HCT116 (cell line): ENCODE measurements at regions not wholly inside any gene's neighbourhood (a gene's known extent, or its start where the extent isn't known, plus 50 kb on each side); places are given as distances from the start of the nearest gene placed in this dataset.

Experiments
- ATAC-seq: fragments of 200-7000 bp; cut with Tn5 transposase; 2 replicates; pipeline ENCODE4 v1.9.1; 2020; ENCODE audit warnings: mild to moderate bottlenecking, moderate library complexity
- BruUV-seq: library from RNA; stranded (reverse); fragments of 400-500 nt; replicated peaks from 2 replicates; lab custom pipeline; 2021; lab: Mats Ljungman, UMichigan
- CTCF ChIA-PET: fragments of 300-600 bp; sonication (Branson Sonifier 250); formaldehyde crosslinking; loops from one replicate; lab custom pipeline; 2021; ENCODE audit warnings: antibody characterized with exemption; lab: Charles Lee
- POLR2A ChIA-PET: fragments of 300-600, 350-600 bp; sonication (Branson Sonifier 250); formaldehyde crosslinking; loops from one replicate; lab custom pipeline; 2021; ENCODE audit warnings: antibody characterized with exemption; lab: Charles Lee
- RAD21 ChIA-PET, 2 experiments: fragments of 300-600 bp; sonication (Branson Sonifier 250); formaldehyde crosslinking; loops; one replicate each; lab custom pipeline; 2023; ENCODE audit warnings: low total read pairs in 2 of 2; ENCODE audit not compliant: uncharacterized antibody in 2 of 2, unreplicated experiment in 2 of 2, low non-redundant PET in 1 of 2; lab: Charles Lee
- DNase-seq: peaks from one replicate; pipeline ENCODE4 v3.0.0-alpha.2; 2010; ENCODE audit warnings: low read depth, low spot score
- H2AFZ ChIP-seq: fragments of 200-600 bp; shearing (Covaris generic), sonication (generic); 2 replicates; pipeline ENCODE4 v1.6.1; 2017; ENCODE audit warnings: low read depth, mixed run types, mixed read lengths, antibody characterized with exemption, low read length; ENCODE audit not compliant: poor library complexity, severe bottlenecking
- H3K27ac ChIP-seq: 2 replicates; pipeline ENCODE4 v1.5.1; 2012; ENCODE audit warnings: low read depth, low read length
- H3K27me3 ChIP-seq: fragments of 200-600 bp; sonication (generic); 2 replicates; pipeline ENCODE4 v1.6.1; 2016; ENCODE audit warnings: mixed run types, low read length, mixed read lengths; ENCODE audit not compliant: insufficient read depth
- H3K36me3 ChIP-seq, 2 experiments: fragments of 200-500 bp in 1 of 2; fragments of 200-600 bp in 1 of 2; sonication (Bioruptor generic) in 1 of 2; sonication (generic) in 1 of 2; 2 replicates each; pipeline versions ENCODE4 v1.5.1 to v1.6.1; 2014 to 2016; ENCODE audit warnings: low read length in 2 of 2, inconsistent platforms in 1 of 2, mixed read lengths in 1 of 2, mixed run types in 1 of 2; ENCODE audit not compliant: insufficient read depth in 2 of 2, control insufficient read depth in 1 of 2
- H3K4me1 ChIP-seq, 2 experiments: fragments of 200-600 bp in 1 of 2; sonication (generic) in 1 of 2; 2 replicates each; pipeline versions ENCODE4 v1.5.1 to v1.6.1; 2012 to 2017; ENCODE audit warnings: low read length in 2 of 2, inconsistent platforms in 1 of 2, mild to moderate bottlenecking in 1 of 2, mixed read lengths in 1 of 2, mixed run types in 1 of 2, moderate library complexity in 1 of 2; ENCODE audit not compliant: insufficient read depth in 2 of 2, control insufficient read depth in 1 of 2
- H3K4me2 ChIP-seq: fragments of 200-600 bp; sonication (generic); 2 replicates; pipeline ENCODE4 v1.6.1; 2017; ENCODE audit warnings: mixed run types, low read length, mixed read lengths
- H3K4me3 ChIP-seq, 2 experiments: fragments of 200-600 bp in 1 of 2; sonication (generic) in 1 of 2; replicated peaks in 1 of 2; 2 replicates each; pipeline ENCODE4 v1.5.1; 2011 to 2016; ENCODE audit warnings: low read length in 2 of 2, control low read depth in 1 of 2, low read depth in 1 of 2, mild to moderate bottlenecking in 1 of 2, mixed read lengths in 1 of 2, mixed run types in 1 of 2
- H3K79me2 ChIP-seq: fragments of 200-600 bp; sonication (generic); 2 replicates; pipeline ENCODE4 v1.6.1; 2017; ENCODE audit warnings: mild to moderate bottlenecking, mixed run types, low read length, moderate library complexity, mixed read lengths; ENCODE audit not compliant: insufficient read depth
- H3K9ac ChIP-seq: fragments of 200-600 bp; sonication (generic); 2 replicates; pipeline ENCODE4 v1.6.1; 2016; ENCODE audit warnings: low read length, mixed read lengths
- H3K9me2 ChIP-seq: fragments of 200-600 bp; sonication (generic), shearing (Covaris generic); 2 replicates; pipeline ENCODE4 v1.6.1; 2017; ENCODE audit warnings: mixed run types, mild to moderate bottlenecking, moderate library complexity; ENCODE audit not compliant: insufficient read depth
- H3K9me3 ChIP-seq, 2 experiments: fragments of 200-500 bp in 1 of 2; fragments of 200-600 bp in 1 of 2; sonication (Bioruptor generic) in 1 of 2; sonication (generic) in 1 of 2; 2 replicates each; pipeline ENCODE4 v1.6.1; 2014 to 2017; ENCODE audit warnings: low read length in 2 of 2, mixed read lengths in 2 of 2, inconsistent platforms in 1 of 2, low read depth in 1 of 2, mild to moderate bottlenecking in 1 of 2, mixed run types in 1 of 2, moderate library complexity in 1 of 2; ENCODE audit not compliant: control insufficient read depth in 1 of 2, insufficient read depth in 1 of 2
- H4K20me1 ChIP-seq: fragments of 200-600 bp; sonication (generic), shearing (Covaris generic); 2 replicates; pipeline ENCODE4 v1.6.1; 2017; ENCODE audit warnings: mixed run types, mild to moderate bottlenecking, moderate library complexity; ENCODE audit not compliant: insufficient read depth
- ATF3 ChIP-seq: IDR thresholded peaks from 2 replicates; pipeline ENCODE4 v1.6.1; 2012
- CEBPB ChIP-seq: IDR thresholded peaks from 2 replicates; pipeline ENCODE4 v1.6.1; 2012; ENCODE audit warnings: low read depth
- CTCF ChIP-seq, 3 experiments: fragments of 200-600 bp in 1 of 3; sonication (generic) in 1 of 3; IDR thresholded peaks in 2 of 3; conservative IDR thresholded peaks in 1 of 3; 2 replicates each; pipeline ENCODE4 v1.5.1; 2012 to 2017; ENCODE audit warnings: low read depth in 2 of 3, low read length in 2 of 3, antibody characterized with exemption in 1 of 3, borderline replicate concordance in 1 of 3, control low read depth in 1 of 3, mild to moderate bottlenecking in 1 of 3, mixed read lengths in 1 of 3, mixed run types in 1 of 3, moderate library complexity in 1 of 3; ENCODE audit not compliant: insufficient read depth in 1 of 3
- FOSL1 ChIP-seq: IDR thresholded peaks from 2 replicates; pipeline ENCODE4 v1.6.1; 2012; ENCODE audit warnings: low read depth
- MAX ChIP-seq: IDR thresholded peaks from 2 replicates; pipeline ENCODE4 v1.6.1; 2012
- POLR2AphosphoS5 ChIP-seq: IDR thresholded peaks from 2 replicates; pipeline ENCODE4 v1.6.1; 2011; ENCODE audit warnings: mild to moderate bottlenecking, low read depth, low read length, moderate library complexity
- SP1 ChIP-seq: IDR thresholded peaks from 2 replicates; pipeline ENCODE4 v1.6.1; 2012; ENCODE audit warnings: low read depth
- TCF7L2 ChIP-seq: IDR thresholded peaks from 2 replicates; pipeline ENCODE4 v1.7.0; 2011; ENCODE audit warnings: borderline replicate concordance, inconsistent platforms; ENCODE audit not compliant: insufficient read depth, insufficient read length; ENCODE audit errors: extremely low read depth
- ZBTB33 ChIP-seq: IDR thresholded peaks from 2 replicates; pipeline ENCODE4 v1.6.1; 2011; ENCODE audit warnings: mild to moderate bottlenecking, low read length, moderate library complexity; ENCODE audit not compliant: insufficient replicate concordance; ENCODE audit errors: extremely low read depth
- ZNF274 ChIP-seq: fragments of 200-500 bp; sonication (Bioruptor generic); IDR thresholded peaks from 2 replicates; pipeline ENCODE4 v1.6.1; 2014; ENCODE audit warnings: mild to moderate bottlenecking, low read depth, low read length, inconsistent platforms
- intact Hi-C: fragments of 100-400 bp; cut with micrococcal nuclease; formaldehyde crosslinking; loops from 2 replicates; pipeline ENCODE4 v1.10.0; 2022

- TF ChIP-seq ATF3, result no peak
- no peak for TF ChIP-seq TCF7L2
- no peak for TF ChIP-seq SP1
- no peak for TF ChIP-seq ZNF274
- no peak for TF ChIP-seq CEBPB
- no peak for TF ChIP-seq CTCF (IDR thresholded peaks at IDR 0.05 in 2 of 3, conservative IDR thresholded peaks at IDR 0.05 in 1 of 3; ENCODE audit: borderline replicate concordance in 1 of 3, insufficient read depth in 1 of 3, low read depth in 2 of 3, low read length in 2 of 3)
- Histone ChIP-seq H3K9me2 (no peaks in the 10 kb centered on the region), H2AFZ (no peak overlapping the region), H3K9me3 (no peaks in the 10 kb centered on the region), H3K4me3 (no peak overlapping the region), H3K79me2 (no peaks in the 10 kb centered on the region), H3K4me1 (no peaks in the 10 kb centered on the region), H3K36me3 (no peaks in the 10 kb centered on the region), H3K27me3 (no peaks in the 10 kb centered on the region), H3K27ac (no peak overlapping the region), H3K4me2 (no peak overlapping the region), H4K20me1 (no peaks in the 10 kb centered on the region), H3K9ac (no peak overlapping the region)
- POLR2A ChIA-PET, result no interaction called here
- DNase-seq, result no peak
- BruUV-seq, result no TSS peak
- CTCF ChIA-PET, result no interaction called here
- no peak for ATAC-seq
- RAD21 ChIA-PET, result no interaction called here
- intact Hi-C loops, result no loop called here
Observed at GRCh38 chr9:106626936-106627335, 236.0 kb upstream of the ZNF462 start.

GRCh38 chr9:106632621-106633020, 230.3 kb upstream of the ZNF462 start:
- RAD21 ChIA-PET, result no interaction called here

More at GRCh38 chr9:106632621-106633020, 230.3 kb upstream of the ZNF462 start:
- Histone ChIP-seq H3K4me3 (no peak overlapping the region), H3K4me1 (no peaks in the 10 kb centered on the region), H2AFZ (no peak overlapping the region), H3K9me3 (no peaks in the 10 kb centered on the region), H4K20me1 (no peaks in the 10 kb centered on the region), H3K27me3 (no peaks in the 10 kb centered on the region), H3K27ac (no peak overlapping the region), H3K9me2 (no peaks in the 10 kb centered on the region), H3K79me2 (no peaks in the 10 kb centered on the region), H3K36me3 (no peaks in the 10 kb centered on the region), H3K9ac (no peak overlapping the region), H3K4me2 (no peak overlapping the region)
- CTCF ChIA-PET, result no interaction called here
- DNase-seq (no peak), ATAC-seq (no peak)
- no TSS peak for BruUV-seq
- TF ChIP-seq ZBTB33, result no peak
- no peak for TF ChIP-seq FOSL1
- TF ChIP-seq POLR2AphosphoS5, result no peak
- TF ChIP-seq CEBPB, result no peak
- TF ChIP-seq MAX, result no peak
- POLR2A ChIA-PET, result no interaction called here
- intact Hi-C loops, result no loop called here
